Stimulated activated naive CD4-positive, alpha-beta T cell treated with Interleukin-2 at 50 U/mL for 16 hours (primary cell): ENCODE measurements at regions not wholly inside any gene's neighbourhood (a gene's known extent, or its start where the extent isn't known, plus 50 kb on each side); places are given as distances from the start of the nearest gene placed in this dataset.
"Not testable (repeated sequence)": the region's sequence is repeated elsewhere in the genome, so short reads cannot be mapped to it uniquely, and the experiment has no call there.

Source experiments
- DNase-seq: peaks from one replicate; lab custom pipeline; 2025; lab: John Stamatoyannopoulos, UW

- DNase-seq: no peak
These were observed 258.9 kb downstream of the KCNRG start for GRCh38 chr13:50274181-50274580.

DNA sequence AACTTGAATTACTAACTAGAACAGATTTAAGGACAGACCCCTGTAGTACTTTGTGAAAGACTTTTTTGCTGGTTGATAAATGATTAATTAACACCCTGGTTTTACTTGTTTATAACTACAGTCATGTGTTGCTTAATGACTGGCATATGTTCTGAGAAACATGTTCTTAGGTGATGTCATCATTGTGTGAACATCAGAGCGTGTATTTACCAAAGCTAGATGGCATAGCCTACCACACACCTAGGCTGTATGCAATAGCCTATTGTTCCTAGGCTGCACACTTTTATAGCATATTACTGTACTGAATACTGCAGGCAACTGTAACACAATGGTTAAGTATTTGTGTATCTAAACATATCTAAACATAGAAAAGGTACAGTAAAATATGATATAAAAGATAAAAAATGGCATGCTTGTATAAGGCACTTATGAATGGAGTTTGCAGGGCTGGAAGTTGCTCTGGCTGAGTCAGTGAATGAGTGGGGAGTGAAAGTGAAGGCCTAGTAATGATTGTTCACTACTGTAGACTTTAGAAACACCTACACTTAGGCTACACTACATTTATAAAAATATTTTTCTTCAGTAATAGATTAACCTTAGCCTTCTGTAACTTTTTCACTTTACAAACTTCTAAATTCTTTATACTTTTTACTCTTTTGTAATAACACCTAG, 260.3 kb downstream of the KCNRG start:
- DNase-seq: peak; percentile 8

GRCh38 chr13:50276550-50276949, 261.3 kb downstream of the KCNRG start:
- DNase-seq: no peak

DNA sequence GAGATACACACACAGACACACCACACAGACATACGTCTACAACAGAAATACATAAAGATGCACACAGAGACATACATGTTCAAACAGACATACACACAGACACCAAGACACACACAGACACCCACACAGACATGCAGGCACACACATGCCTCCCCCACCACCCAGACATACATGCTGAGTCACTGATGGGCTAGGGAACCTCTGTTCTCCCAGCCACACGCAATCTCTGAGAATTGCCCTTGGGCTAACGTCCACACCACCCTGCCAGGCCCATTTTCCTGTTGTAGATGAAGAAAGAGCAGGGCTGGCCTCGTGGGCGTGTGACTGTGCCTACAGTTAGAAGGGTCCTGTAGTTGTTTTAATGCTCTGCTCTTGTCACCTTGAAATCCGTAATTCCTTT, 261.9 kb downstream of the KCNRG start:
- DNase-seq: no peak

DNA sequence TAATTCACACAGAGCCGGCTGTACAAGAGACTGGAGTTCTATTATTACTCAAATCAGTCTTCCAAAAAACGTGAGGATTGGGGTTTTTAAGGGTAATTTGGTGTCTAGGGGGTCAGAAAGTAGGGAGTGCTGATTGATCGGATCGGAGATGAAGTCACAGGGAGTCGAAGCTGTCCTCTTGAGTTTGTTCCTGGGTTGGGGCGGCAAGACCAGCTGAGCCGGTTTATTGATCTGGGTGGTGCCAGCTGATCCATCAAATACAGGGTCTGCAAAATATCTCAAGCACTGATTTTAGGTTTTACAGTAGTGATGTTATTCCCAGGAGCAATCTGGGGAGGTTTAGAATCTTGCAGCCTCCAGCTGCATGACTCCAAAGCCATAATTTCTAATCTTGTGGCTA, 262.7 kb downstream of the KCNRG start:
- no peak for DNase-seq

DNA sequence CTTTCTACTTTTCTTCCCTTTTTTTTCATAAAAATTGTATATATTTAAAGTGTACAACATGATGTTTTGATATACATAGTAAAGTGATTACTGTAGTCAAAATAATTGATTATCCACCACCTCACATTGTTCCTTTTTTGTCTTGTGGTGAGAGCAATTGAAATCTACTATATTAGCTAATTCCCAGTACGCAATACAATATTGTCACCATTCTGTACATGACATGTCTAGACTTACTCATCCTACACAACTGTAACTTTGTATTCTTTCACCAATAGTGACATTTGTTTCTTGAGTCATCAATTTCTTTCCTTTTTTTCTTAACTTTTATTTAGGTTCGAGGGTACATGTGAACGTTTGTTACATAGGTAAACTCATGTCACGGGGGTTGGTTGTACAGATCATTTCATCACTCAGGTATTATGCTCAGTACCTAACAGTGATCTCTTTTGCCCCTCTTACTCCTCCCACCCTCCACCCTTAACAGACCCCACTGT, 265.2 kb downstream of the KCNRG start:
- no peak for DNase-seq

GRCh38 chr13:50282016-50282415, 266.8 kb downstream of the KCNRG start:
- no peak for DNase-seq

- DNase-seq: no peak
These were observed 267.8 kb downstream of the KCNRG start for GRCh38 chr13:50283017-50283416.

GRCh38 chr13:50284540-50284939, 269.3 kb downstream of the KCNRG start:
- DNase-seq: no peak

- no peak for DNase-seq
These were observed 270.0 kb downstream of the KCNRG start for GRCh38 chr13:50285283-50285682.

DNA sequence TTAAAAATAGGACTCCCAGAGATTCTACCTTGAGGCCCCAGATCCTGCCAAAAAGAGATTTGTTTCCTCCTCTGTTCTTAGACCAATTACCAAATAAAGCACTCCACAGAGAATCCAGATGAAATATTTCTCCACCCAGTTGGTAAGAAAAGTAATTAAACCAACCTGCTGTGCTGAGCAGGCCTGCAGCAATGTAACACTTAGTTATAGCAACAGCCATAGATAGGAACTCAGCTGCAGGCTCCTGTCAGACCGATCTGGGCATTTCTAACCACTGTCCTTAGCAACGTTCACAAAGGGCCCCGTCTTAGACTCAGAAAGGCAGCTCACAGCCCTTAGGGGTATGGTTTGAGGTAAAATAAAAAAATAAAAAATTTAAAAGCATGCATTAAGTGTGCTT, 271.1 kb downstream of the KCNRG start:
- no peak for DNase-seq

GRCh38 chr13:50290186-50290585, 274.9 kb downstream of the KCNRG start:
- DNase-seq: no peak

DNA sequence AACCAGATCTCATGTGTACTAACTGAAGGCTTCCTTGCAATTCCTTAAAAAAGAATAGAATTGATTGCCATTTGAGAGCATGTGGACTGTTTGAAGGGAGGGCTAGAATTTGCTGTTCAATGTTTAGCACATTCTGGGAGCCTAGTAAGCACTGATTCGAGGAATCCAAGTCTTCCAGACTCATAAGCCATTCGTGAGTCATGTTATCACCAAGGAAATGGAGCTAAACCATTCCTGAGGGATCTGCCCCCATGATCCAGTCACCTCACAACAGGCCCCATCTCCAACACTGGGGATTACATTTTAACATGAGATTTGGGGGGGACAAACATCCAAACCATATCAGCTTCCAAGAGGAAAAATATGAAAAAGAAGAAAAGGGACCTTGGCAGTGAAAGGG, 276.4 kb downstream of the KCNRG start:
- DNase-seq: no peak

- DNase-seq: no peak
These were observed 276.8 kb downstream of the KCNRG start for GRCh38 chr13:50292081-50292480.

- not testable (repeated sequence) for DNase-seq
These were observed 279.2 kb downstream of the KCNRG start for GRCh38 chr13:50294425-50294824.

GRCh38 chr13:50299546-50300249, 284.5 kb downstream of the KCNRG start:
- no peak for DNase-seq

DNA sequence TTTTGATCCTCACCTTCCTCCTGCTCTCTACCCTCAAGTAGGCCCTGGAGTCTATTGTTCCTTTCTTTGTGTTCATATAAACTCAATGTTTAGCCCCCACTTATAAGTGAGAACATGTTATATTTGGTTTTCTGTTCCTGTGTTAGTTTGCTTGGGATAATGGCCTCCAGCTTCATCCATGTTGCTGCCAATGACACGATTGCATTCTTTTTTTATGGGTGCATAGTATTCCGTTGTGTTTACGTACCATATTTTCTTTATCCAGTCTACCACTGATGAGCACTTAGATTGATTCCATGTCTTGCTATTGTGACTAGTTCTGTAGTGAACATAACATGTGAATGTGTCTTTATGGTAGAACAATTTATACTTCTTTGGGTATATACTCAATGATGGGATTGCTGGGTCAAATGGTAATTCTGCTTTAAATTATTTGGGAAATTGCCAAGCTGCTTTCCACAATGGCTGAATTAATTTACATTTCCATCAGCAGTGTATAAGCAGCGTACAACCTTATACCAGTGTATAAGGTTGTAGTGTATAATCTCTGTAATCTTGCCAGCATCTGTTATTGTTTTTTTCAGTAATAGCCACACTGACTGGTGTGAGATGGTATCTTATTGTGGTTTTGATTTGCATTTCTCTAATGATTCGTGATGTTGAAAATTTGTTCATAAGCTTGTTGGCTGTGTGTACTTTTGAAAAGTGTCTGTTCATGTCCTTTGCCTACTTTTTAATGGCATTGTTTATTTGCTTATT, 288.9 kb downstream of the KCNRG start:
- DNase-seq: no peak

DNA sequence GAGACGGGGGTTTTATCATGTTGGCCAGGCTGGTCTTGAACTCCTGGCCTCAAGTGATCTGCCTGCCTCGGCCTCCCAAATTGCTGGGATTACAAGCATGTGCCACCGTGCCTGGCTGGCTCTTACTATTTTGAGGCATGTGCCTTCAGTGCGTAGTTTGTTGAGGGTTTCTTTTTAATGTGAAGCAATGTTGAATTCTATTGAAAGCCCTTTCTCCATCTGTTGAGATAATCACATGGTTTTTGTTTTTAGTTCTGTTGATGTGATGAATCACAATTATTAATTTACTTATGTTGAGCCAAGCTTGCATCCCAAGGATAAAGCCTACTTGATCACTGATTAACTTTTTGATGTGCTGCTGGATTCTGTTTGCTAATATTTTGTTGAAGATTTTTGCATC, 290.9 kb downstream of the KCNRG start:
- DNase-seq: no peak

- no peak for DNase-seq
These were observed 294.1 kb downstream of the KCNRG start for GRCh38 chr13:50309318-50309717.

DNA sequence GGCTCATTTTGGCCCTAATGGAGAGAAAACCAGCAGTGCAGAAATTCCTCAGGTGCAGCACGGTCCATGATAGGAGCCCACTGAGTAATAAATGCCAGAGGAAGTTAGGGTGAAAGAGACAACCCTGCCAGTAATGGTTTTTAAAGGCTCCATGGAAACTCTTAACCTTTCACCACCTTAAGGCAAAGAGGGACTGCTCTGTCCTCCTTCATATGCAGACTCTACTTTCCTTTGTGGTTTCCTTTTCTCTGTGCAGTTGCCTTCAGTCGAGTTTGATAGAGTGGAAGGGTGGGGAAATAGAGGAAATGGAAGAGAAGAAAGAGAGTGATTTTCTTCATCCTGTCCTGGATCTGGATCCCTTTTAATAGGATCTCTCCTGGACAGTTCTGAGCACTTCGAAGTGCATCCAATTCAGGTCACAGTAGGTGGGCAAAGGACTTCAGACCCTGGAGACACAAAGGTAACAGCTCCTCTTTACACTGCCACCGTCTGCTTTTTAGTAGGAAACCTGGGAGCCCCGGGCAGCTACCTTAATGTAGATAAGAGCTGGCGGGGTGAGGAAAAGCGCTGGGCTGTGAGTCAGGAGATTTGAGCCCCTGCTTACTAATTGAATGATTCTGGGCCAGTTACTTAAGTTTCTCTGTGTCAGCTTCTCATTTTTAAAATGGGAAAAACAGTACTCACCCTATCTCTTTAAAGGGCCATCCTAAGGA, 294.8 kb downstream of the KCNRG start:
- DNase-seq: no peak

- no peak for DNase-seq
These were observed 295.5 kb downstream of the KCNRG start for GRCh38 chr13:50310734-50311133.

DNA sequence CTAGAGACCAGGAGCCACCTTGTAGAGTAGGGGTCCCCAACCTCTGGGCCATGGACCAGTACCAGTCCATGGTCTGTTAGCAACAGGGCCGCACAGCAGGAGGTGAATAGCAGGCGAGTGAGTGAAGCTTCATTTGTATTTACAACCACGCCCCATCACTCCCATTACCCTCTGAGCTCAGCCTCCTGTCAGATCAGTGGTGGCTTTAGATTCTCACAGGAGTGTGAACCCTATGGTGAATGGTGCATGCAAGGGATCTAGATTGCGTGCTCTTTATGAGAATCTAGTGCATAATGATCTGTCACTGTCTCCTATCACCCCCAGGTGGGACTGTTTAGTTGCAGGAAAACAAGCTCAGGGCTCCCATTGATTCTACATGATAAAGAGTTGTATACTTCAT, 303.6 kb downstream of the KCNRG start:
- no peak for DNase-seq
